DND-41 (cell line): ENCODE measurements at regions not wholly inside any gene's neighbourhood (a gene's known extent, or its start where the extent isn't known, plus 50 kb on each side); places are given as distances from the start of the nearest gene placed in this dataset.

ENCODE experiments used
- ATAC-seq: fragments of 200-7000 bp; cut with Tn5 transposase; 3 replicates; pipeline ENCODE4 v1.9.1; 2021; ENCODE audit warnings: low read depth; ENCODE audit not compliant: insufficient read depth
- DNase-seq: peaks from one replicate; pipeline ENCODE4 v3.0.0-alpha.2; 2020
- H2AFZ ChIP-seq: 2 replicates; pipeline ENCODE4 v1.6.0; 2012; ENCODE audit warnings: low read depth, low read length
- H3K27ac ChIP-seq: 2 replicates; pipeline ENCODE4 v1.5.1; 2012; ENCODE audit warnings: low read length, inconsistent platforms
- H3K27me3 ChIP-seq: fragments of 200-600 bp; sonication (generic); 2 replicates; pipeline ENCODE4 v1.6.0; 2012; ENCODE audit warnings: low read length, mild to moderate bottlenecking, inconsistent platforms; ENCODE audit not compliant: insufficient read depth, poor library complexity
- H3K36me3 ChIP-seq: 2 replicates; pipeline ENCODE4 v1.5.1; 2012; ENCODE audit warnings: low read length, inconsistent platforms; ENCODE audit not compliant: insufficient read depth
- H3K4me1 ChIP-seq: 2 replicates; pipeline ENCODE4 v1.5.1; 2012; ENCODE audit warnings: mild to moderate bottlenecking, low read length; ENCODE audit not compliant: insufficient read depth
- H3K4me2 ChIP-seq: 2 replicates; pipeline ENCODE4 v1.6.0; 2012; ENCODE audit warnings: mild to moderate bottlenecking, moderate library complexity, low read length, inconsistent platforms; ENCODE audit not compliant: insufficient read depth
- H3K4me3 ChIP-seq, 2 experiments: fragments of 200-600 bp in 1 of 2; shearing (Covaris generic) in 1 of 2; 2 replicates each; pipeline ENCODE4 v1.5.1; 2012 to 2016; ENCODE audit warnings: inconsistent platforms in 2 of 2, low read length in 2 of 2, mild to moderate bottlenecking in 2 of 2, low read depth in 1 of 2, moderate library complexity in 1 of 2
- H3K79me2 ChIP-seq: 2 replicates; pipeline ENCODE4 v1.6.0; 2012; ENCODE audit warnings: low read length, inconsistent platforms; ENCODE audit not compliant: insufficient read depth
- H3K9ac ChIP-seq: 2 replicates; pipeline ENCODE4 v1.6.0; 2012; ENCODE audit warnings: low read depth, mild to moderate bottlenecking, inconsistent platforms, low read length, moderate library complexity
- H3K9me3 ChIP-seq: 2 replicates; pipeline ENCODE4 v1.5.1; 2012; ENCODE audit warnings: low read length, moderate library complexity, mild to moderate bottlenecking, inconsistent platforms; ENCODE audit not compliant: insufficient read depth, severe bottlenecking
- H4K20me1 ChIP-seq: 2 replicates; pipeline ENCODE4 v1.6.0; 2012; ENCODE audit warnings: low read length; ENCODE audit not compliant: insufficient read depth
- CTCF ChIP-seq: IDR thresholded peaks from 2 replicates; pipeline ENCODE4 v1.5.1; 2012; ENCODE audit warnings: borderline replicate concordance, low read length, moderate library complexity, mild to moderate bottlenecking; ENCODE audit not compliant: poor library complexity, severe bottlenecking; ENCODE audit errors: extremely low read depth
- EZH2 ChIP-seq: IDR thresholded peaks from 3 replicates; pipeline ENCODE4 v1.6.1; 2012; ENCODE audit warnings: borderline replicate concordance, low read depth, mild to moderate bottlenecking, moderate library complexity, low read length, inconsistent platforms; ENCODE audit not compliant: severe bottlenecking

DNA sequence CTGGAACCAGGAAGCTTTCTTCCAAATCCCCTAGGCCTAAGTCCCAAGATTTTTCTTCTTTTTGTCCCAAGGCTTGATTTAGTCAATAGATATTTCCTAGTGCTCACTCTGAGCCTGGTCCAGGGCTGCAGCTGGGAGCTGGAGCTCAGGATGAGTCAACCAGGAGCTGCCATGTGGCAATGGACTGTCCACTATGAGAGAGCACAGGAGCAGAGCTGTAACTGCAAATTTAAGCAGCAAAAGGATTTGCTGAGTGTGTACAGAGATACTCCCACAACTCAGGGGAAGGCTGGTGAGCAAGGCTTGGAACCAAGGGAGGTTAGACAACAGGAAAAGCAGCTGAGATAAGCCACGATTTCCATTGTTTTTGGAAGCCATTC is 92.1 kb upstream of the CXCL12 start:
- TF ChIP-seq EZH2 (no peak), CTCF (no peak)
- no peak for DNase-seq
- no peaks in the 10 kb centered on the region for H3K27me3 ChIP-seq
- no peak overlapping the region for H2AFZ ChIP-seq
- no peaks in the 10 kb centered on the region for H3K4me1 ChIP-seq
- H3K79me2 ChIP-seq, result no peaks in the 10 kb centered on the region
- H3K27ac ChIP-seq, result no peak overlapping the region
- H4K20me1 ChIP-seq, result no peaks in the 10 kb centered on the region
- no peak overlapping the region for H3K9ac ChIP-seq
- no peak overlapping the region for H3K4me3 ChIP-seq
- no peak for ATAC-seq
- no peaks in the 10 kb centered on the region for H3K9me3 ChIP-seq
- no peaks in the 10 kb centered on the region for H3K36me3 ChIP-seq
- H3K4me2 ChIP-seq, result no peak overlapping the region

DNA sequence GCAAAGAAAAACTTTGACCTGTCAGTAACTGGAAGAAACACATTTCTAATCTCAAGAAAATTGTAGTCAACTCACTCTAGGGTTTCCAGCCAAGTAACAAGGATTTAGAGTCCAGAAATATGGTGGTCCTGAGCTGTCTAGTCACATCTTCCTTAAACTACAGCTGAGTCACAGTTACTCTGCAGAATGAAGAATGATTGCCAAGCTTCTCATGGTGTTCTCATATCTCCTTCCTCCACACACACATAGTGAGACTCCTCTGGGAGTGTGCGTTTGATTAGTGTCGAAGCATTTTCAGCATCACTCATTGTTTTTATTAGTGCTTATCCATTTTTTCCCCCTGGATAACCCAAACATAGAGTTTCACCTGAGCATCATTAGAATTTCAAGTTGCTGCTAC is 93.1 kb upstream of the CXCL12 start:
- Histone ChIP-seq H3K36me3 (no peaks in the 10 kb centered on the region), H4K20me1 (no peaks in the 10 kb centered on the region), H3K4me3 (no peak overlapping the region), H3K4me1 (no peaks in the 10 kb centered on the region), H2AFZ (no peak overlapping the region), H3K4me2 (no peak overlapping the region), H3K79me2 (no peaks in the 10 kb centered on the region), H3K9ac (no peak overlapping the region), H3K27ac (no peak overlapping the region), H3K9me3 (no peaks in the 10 kb centered on the region), H3K27me3 (no peaks in the 10 kb centered on the region)
- ATAC-seq, result no peak
- TF ChIP-seq CTCF (no peak), EZH2 (no peak)
- DNase-seq, result no peak

GRCh38 chr10:44478876-44479705 is 94.2 kb upstream of the CXCL12 start:
- DNase-seq, result no peak
- Histone ChIP-seq H3K4me3 (no peak overlapping the region), H3K27ac (no peak overlapping the region), H3K9ac (no peak overlapping the region), H4K20me1 (no peaks in the 10 kb centered on the region), H3K79me2 (no peaks in the 10 kb centered on the region), H3K9me3 (no peaks in the 10 kb centered on the region), H3K4me1 (no peaks in the 10 kb centered on the region), H3K4me2 (no peak overlapping the region), H2AFZ (no peak overlapping the region), H3K27me3 (no peaks in the 10 kb centered on the region), H3K36me3 (no peaks in the 10 kb centered on the region)
- ATAC-seq, result no peak
- TF ChIP-seq CTCF, result no peak
- no peak for TF ChIP-seq EZH2

DNA sequence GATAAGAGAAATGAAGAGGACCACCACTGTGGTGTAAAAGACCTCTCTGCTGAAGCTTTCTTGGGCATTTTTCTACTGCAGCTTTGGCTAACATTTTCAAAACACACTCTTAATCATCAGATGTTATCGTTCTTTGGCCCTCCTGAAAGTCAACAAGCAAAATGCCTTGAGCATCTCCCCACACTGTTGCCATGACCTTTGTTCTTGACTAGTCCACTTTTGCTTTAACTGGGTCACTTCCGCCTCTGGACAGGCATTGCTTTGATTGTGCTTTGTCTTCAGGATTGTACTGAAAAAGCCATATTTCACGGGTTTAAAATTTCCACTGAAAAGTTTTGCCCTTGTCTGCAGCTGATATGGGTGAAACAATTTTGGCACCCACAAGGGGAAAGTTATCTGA is 107.8 kb upstream of the CXCL12 start:
- Histone ChIP-seq H3K4me1 (no peaks in the 10 kb centered on the region), H4K20me1 (no peaks in the 10 kb centered on the region), H2AFZ (no peak overlapping the region), H3K4me2 (no peak overlapping the region), H3K9ac (no peak overlapping the region), H3K9me3 (no peaks in the 10 kb centered on the region), H3K36me3 (no peaks in the 10 kb centered on the region), H3K4me3 (no peak overlapping the region), H3K79me2 (no peaks in the 10 kb centered on the region), H3K27ac (no peak overlapping the region), H3K27me3 (no peaks in the 10 kb centered on the region)
- DNase-seq (no peak), ATAC-seq (no peak)
- TF ChIP-seq CTCF (no peak), EZH2 (no peak)
